Transverse colon (tissue), 4 donors: ENCODE measurements at regions not wholly inside any gene's neighbourhood (a gene's known extent, or its start where the extent isn't known, plus 50 kb on each side); places are given as distances from the start of the nearest gene placed in this dataset.

ENCODE experiments used
- CTCF ChIP-seq, 5 experiments: fragments of 200-600 bp in 3 of 5; fragments of 450-650 bp in 2 of 5; sonication (generic) in 3 of 5; IDR thresholded peaks; 1 replicate in 2 of 5; 2 replicates in 3 of 5; pipeline ENCODE4 v1.5.1; 2016 to 2017; ENCODE audit warnings: antibody characterized with exemption in 5 of 5, inconsistent platforms in 3 of 5, mild to moderate bottlenecking in 2 of 5, moderate library complexity in 1 of 5
- EP300 ChIP-seq: sonication (generic); formaldehyde crosslinking; IDR thresholded peaks from one replicate; pipeline ENCODE4 v1.6.1; 2017; ENCODE audit warnings: antibody characterized with exemption, low read depth
- POLR2AphosphoS5 ChIP-seq, 3 donors: sonication (generic); formaldehyde crosslinking; IDR thresholded peaks; one replicate each; pipeline ENCODE4 v1.6.1; 2016; ENCODE audit warnings: antibody characterized with exemption in 3 of 3

- TF ChIP-seq POLR2AphosphoS5 (IDR thresholded peaks at IDR 0.05) = no peak
- no peak for TF ChIP-seq EP300
- TF ChIP-seq CTCF (IDR thresholded peaks at IDR 0.05) = no peak
Observed at GRCh38 chr21:31511258-31511657, 148.2 kb upstream of the SOD1 start.
